K562 (cell line): ENCODE measurements at regions not wholly inside any gene's neighbourhood (a gene's known extent, or its start where the extent isn't known, plus 50 kb on each side); places are given as distances from the start of the nearest gene placed in this dataset.

ENCODE experiments used
- ATAC-seq: fragments of 200-7000 bp; cut with Tn5 transposase; 3 replicates; pipeline ENCODE4 v1.9.1; 2020; ENCODE audit warnings: moderate library complexity
- BruUV-seq: library from RNA; stranded (reverse); fragments of 400-500 nt; replicated peaks from 2 replicates; lab custom pipeline; 2021; lab: Mats Ljungman, UMichigan
- CTCF ChIA-PET: fragments of 300-600 bp; formaldehyde crosslinking; extraction: SDS; loops from one replicate; lab custom pipeline; 2021; ENCODE audit warnings: low intra/inter-chr PET ratio; lab: Yijun Ruan, JAX
- POLR2A ChIA-PET: fragments of 300-600, 350-650 bp; sonication (Branson Sonifier 250); formaldehyde crosslinking; extraction: SDS; loops from one replicate; lab custom pipeline; 2021; ENCODE audit warnings: antibody characterized with exemption, inconsistent platforms; lab: Yijun Ruan, JAX
- DNase-seq, 4 experiments: peaks; one replicate each; pipeline versions ENCODE4 v3.0.0 to v3.0.0-alpha.2; 2011 to 2018; ENCODE audit warnings: low spot score in 3 of 4, mixed read lengths in 3 of 4; ENCODE audit errors: extremely low read depth in 1 of 4
- FAIRE-seq: peaks from 2 replicates; lab custom pipeline; 2011; peaks lifted over from hg19 to GRCh38; lab: Jason Lieb, UNC
- H2AFZ ChIP-seq: 2 replicates; pipeline ENCODE4 v1.6.0; 2011; ENCODE audit warnings: low read depth, low read length, control low read depth, inconsistent platforms
- H3K27ac ChIP-seq: fragments of 200-600 bp; 3 replicates; pipeline ENCODE4 v1.8.0; 2011; ENCODE audit warnings: low read depth, mild to moderate bottlenecking, control low read depth, inconsistent platforms, low read length, moderate library complexity, mixed read lengths; ENCODE audit errors: extremely low read depth
- H3K27me3 ChIP-seq, 2 experiments: fragments of 300-600 bp in 1 of 2; 2 replicates in 1 of 2; 3 replicates in 1 of 2; pipeline versions ENCODE4 v1.6.0 to v1.8.0; 2011; ENCODE audit warnings: inconsistent platforms in 2 of 2, low read length in 2 of 2, mild to moderate bottlenecking in 1 of 2, mixed read lengths in 1 of 2, moderate library complexity in 1 of 2; ENCODE audit not compliant: control insufficient read depth in 2 of 2, insufficient read depth in 2 of 2
- H3K36me3 ChIP-seq: fragments of 300-600 bp; 3 replicates; pipeline ENCODE4 v1.8.0; 2011; ENCODE audit warnings: mild to moderate bottlenecking, low read length, inconsistent platforms; ENCODE audit not compliant: control insufficient read depth, insufficient read depth
- H3K4me1 ChIP-seq, 2 experiments: fragments of 200-600 bp in 1 of 2; replicated peaks in 1 of 2; 2 replicates in 1 of 2; 3 replicates in 1 of 2; pipeline versions ENCODE4 v1.5.1 to v1.8.0; 2011; ENCODE audit warnings: inconsistent platforms in 2 of 2, low read length in 2 of 2, mild to moderate bottlenecking in 1 of 2, mixed read lengths in 1 of 2, moderate library complexity in 1 of 2; ENCODE audit not compliant: control insufficient read depth in 2 of 2, insufficient read depth in 2 of 2
- H3K4me2 ChIP-seq: 2 replicates; pipeline ENCODE4 v1.6.1; 2011; ENCODE audit warnings: low read length, control low read depth, inconsistent platforms, mixed read lengths; ENCODE audit not compliant: insufficient read depth
- H3K4me3 ChIP-seq: fragments of 200-600 bp; sonication (generic), shearing (Covaris generic); 2 replicates; pipeline ENCODE4 v1.5.1; 2016; ENCODE audit warnings: control low read depth, inconsistent platforms
- H3K79me2 ChIP-seq: fragments of 200-600 bp; 3 replicates; pipeline ENCODE4 v1.8.0; 2011; ENCODE audit warnings: low read length, inconsistent platforms; ENCODE audit not compliant: control insufficient read depth, insufficient read depth
- H3K9ac ChIP-seq, 2 experiments: 2 replicates each; pipeline versions ENCODE4 v1.6.0 to v1.6.1; 2011; ENCODE audit warnings: low read depth in 2 of 2, low read length in 2 of 2, control low read depth in 1 of 2, inconsistent platforms in 1 of 2, mild to moderate bottlenecking in 1 of 2, mixed read lengths in 1 of 2; ENCODE audit not compliant: insufficient read depth in 1 of 2
- H3K9me1 ChIP-seq: one replicate; pipeline ENCODE4 v1.6.0; 2011; ENCODE audit warnings: inconsistent platforms, mild to moderate bottlenecking, low read length, moderate library complexity; ENCODE audit not compliant: control insufficient read depth, insufficient read depth
- H3K9me3 ChIP-seq: replicated peaks from 2 replicates; pipeline ENCODE4 v1.5.1; 2011; ENCODE audit warnings: low read depth, low read length, inconsistent platforms; ENCODE audit not compliant: control insufficient read depth, insufficient read depth
- H4K20me1 ChIP-seq: replicated peaks from 2 replicates; pipeline ENCODE4 v1.6.1; 2011; ENCODE audit warnings: low read length, inconsistent platforms, mixed read lengths; ENCODE audit not compliant: control insufficient read depth, insufficient read depth
- AFF4 ChIP-seq: sonication (generic); formaldehyde crosslinking; IDR thresholded peaks from 2 replicates; pipeline ENCODE4 v1.8.0; 2023; ENCODE audit warnings: mild to moderate bottlenecking, missing genetic modification reagents
- ATF7 ChIP-seq: fragments of 450-650 bp; IDR thresholded peaks from 2 replicates; pipeline ENCODE4 v1.7.1; 2014; ENCODE audit warnings: mild to moderate bottlenecking, moderate library complexity
- C11orf30 ChIP-seq: fragments of 450-650 bp; IDR thresholded peaks from 2 replicates; pipeline ENCODE4 v1.6.1; 2016; ENCODE audit warnings: low read depth, mild to moderate bottlenecking
- CBFA2T3 ChIP-seq: fragments of 450-650 bp; IDR thresholded peaks from 2 replicates; pipeline ENCODE4 v1.6.1; 2017
- EHMT2 ChIP-seq: fragments of 450-650 bp; IDR thresholded peaks from 2 replicates; pipeline ENCODE4 v1.6.1; 2018; ENCODE audit warnings: antibody characterized with exemption
- KAT8 ChIP-seq: fragments of 450-650 bp; IDR thresholded peaks from 2 replicates; pipeline ENCODE4 v1.6.1; 2016; ENCODE audit warnings: low read depth, mild to moderate bottlenecking
- MAFF ChIP-seq: IDR thresholded peaks from 2 replicates; pipeline ENCODE4 v1.6.1; 2012; ENCODE audit warnings: low read length, improper control_type of control experiment
- MAFK ChIP-seq: IDR thresholded peaks from 2 replicates; pipeline ENCODE4 v1.6.1; 2011; ENCODE audit warnings: low read length, improper control_type of control experiment
- PTTG1 ChIP-seq: fragments of 450-650 bp; IDR thresholded peaks from 2 replicates; pipeline ENCODE4 v1.6.1; 2016; ENCODE audit warnings: low read depth, mild to moderate bottlenecking, missing genetic modification characterization, missing compliant biosample characterization
- RBBP5 ChIP-seq: fragments of 200-600 bp; sonication (generic); IDR thresholded peaks from 2 replicates; pipeline ENCODE4 v1.6.1; 2012; ENCODE audit warnings: borderline replicate concordance, mild to moderate bottlenecking, low read length, control low read depth, inconsistent platforms; ENCODE audit not compliant: insufficient read depth, poor library complexity, severe bottlenecking
- SAFB2 ChIP-seq: fragments of 200-400 bp; formaldehyde crosslinking; IDR thresholded peaks from 2 replicates; pipeline ENCODE4 v1.6.1; 2018; ENCODE audit warnings: borderline replicate concordance, low read length, low read depth, moderate library complexity; ENCODE audit not compliant: severe bottlenecking
- TARDBP ChIP-seq: fragments of 450-650 bp; IDR thresholded peaks from 2 replicates; pipeline ENCODE4 v1.6.1; 2016
- U2AF1 ChIP-seq: fragments of 200-400 bp; formaldehyde crosslinking; optimal IDR thresholded peaks from 2 replicates; pipeline ENCODE3; 2017; ENCODE audit warnings: mild to moderate bottlenecking, low read depth, low read length, moderate library complexity
- XRCC3 ChIP-seq: fragments of 450-650 bp; IDR thresholded peaks from 2 replicates; pipeline ENCODE4 v1.6.1; 2017; ENCODE audit warnings: mild to moderate bottlenecking, moderate library complexity
- ZNF316 ChIP-seq: fragments of 450-650 bp; IDR thresholded peaks from 2 replicates; pipeline ENCODE4 v1.6.1; 2016
- ZNF766 ChIP-seq: fragments of 200-800 bp; sonication (Bioruptor generic); conservative IDR thresholded peaks from 2 replicates; pipeline ENCODE4 v1.6.1; 2016; ENCODE audit warnings: missing genetic modification characterization, missing compliant biosample characterization
- WGBS: fragments of 100-300 bp; shearing (Covaris generic); methylation state at CpG from one replicate; pipeline ENCODE4 v1.1.6; 2016; ENCODE audit warnings: low coverage, mixed read lengths; ENCODE audit not compliant: insufficient coverage; ENCODE audit errors: missing lambda C conversion rate; 5-methylcytosine and 5-hydroxymethylcytosine counted together
- in situ Hi-C: fragments of 300-500 bp; cut with MboI; formaldehyde crosslinking; loops from 4 replicates; pipeline ENCODE4 v1.15.0; 2018; ENCODE audit warnings: inconsistent platforms, mixed read lengths
- intact Hi-C: fragments of 100-400 bp; cut with micrococcal nuclease; formaldehyde crosslinking; loops from 2 replicates; pipeline ENCODE4 v1.14.2; 2022

DNA sequence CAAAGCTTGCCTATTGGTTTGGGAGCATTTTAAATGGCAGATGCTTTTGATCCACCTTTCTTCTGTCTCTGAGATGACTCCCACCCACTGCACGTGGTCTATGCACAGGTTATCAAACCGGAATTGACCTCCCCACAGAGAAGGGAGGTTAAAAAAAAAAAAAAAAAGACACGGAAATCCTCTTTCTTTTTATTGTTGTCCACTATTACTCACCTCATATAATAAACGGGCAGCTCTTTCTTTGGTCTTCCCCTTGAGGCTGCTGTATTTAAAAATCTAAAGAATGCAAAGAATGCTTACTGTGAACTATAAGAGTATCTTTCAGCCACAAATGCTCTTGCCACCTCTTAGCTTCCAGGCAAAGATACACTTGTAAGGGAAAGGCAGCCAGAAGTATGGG is 329.7 kb downstream of the NDFIP2 start (continued):
- TF ChIP-seq AFF4 (CRISPR knock-in tag) = no peak
- no peak for TF ChIP-seq U2AF1
- TF ChIP-seq ATF7 = no peak
- TF ChIP-seq ZNF766 = no peak
- no peak for TF ChIP-seq CBFA2T3
- TF ChIP-seq PTTG1 (tag) = no peak
- no peak for TF ChIP-seq RBBP5
- TF ChIP-seq XRCC3 = no peak
- no peak for TF ChIP-seq EHMT2
- TF ChIP-seq, all 486 proteins: peak for 0

DNA sequence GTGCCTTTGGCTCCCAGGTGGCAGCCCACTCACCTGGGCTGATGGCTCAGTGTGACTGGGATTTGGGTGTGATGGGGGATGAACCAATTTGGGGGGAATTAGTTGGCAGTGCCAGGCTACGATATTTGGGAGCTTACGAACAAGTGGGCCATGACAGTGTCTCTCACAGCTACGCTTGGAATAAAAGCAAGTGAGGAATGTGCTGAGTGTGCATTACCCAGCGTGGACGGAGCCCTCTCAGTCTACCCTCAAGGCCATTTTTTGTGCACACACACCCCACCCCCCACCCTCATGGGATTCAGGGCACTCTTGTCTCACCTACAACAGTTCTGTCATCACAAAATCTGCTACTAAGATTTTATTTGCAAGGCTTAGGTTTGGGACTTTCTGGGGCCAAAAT is 329.1 kb downstream of the NDFIP2 start:
- H3K9me1 ChIP-seq = no peaks in the 10 kb centered on the region
- no peak overlapping the region for H2AFZ ChIP-seq
- H3K79me2 ChIP-seq = no peaks in the 10 kb centered on the region
- ATAC-seq = no peak
- no peaks in the 10 kb centered on the region for H4K20me1 ChIP-seq
- no peak overlapping the region for H3K4me2 ChIP-seq
- WGBS = 2% methylated on average over 5 of the region's 5 CpGs
- POLR2A ChIA-PET = no interaction called here
- no peak overlapping the region for H3K27ac ChIP-seq
- peak; percentile 8; the same call in 1 of the 2 replicates for TF ChIP-seq ZNF316
- TF ChIP-seq MAFK = 0 out of 2 replicates have a peak, but pooled peaks have one; percentile 29
- peak; percentile 14; the same call in 1 of the 2 replicates for TF ChIP-seq C11orf30
- no peak for TF ChIP-seq KAT8
- 0 out of 2 replicates have a peak, but pooled peaks have one; percentile 24 for TF ChIP-seq MAFF
- TF ChIP-seq TARDBP = no peak
- TF ChIP-seq SAFB2 = no peak
- TF ChIP-seq, all 486 proteins: peak for 4
- CTCF ChIA-PET = no interaction called here
- no peak overlapping the region for H3K9ac ChIP-seq
- no TSS peak for BruUV-seq
- H3K4me1 ChIP-seq = no peaks in the 10 kb centered on the region
- no peaks in the 10 kb centered on the region for H3K9me3 ChIP-seq
- H3K36me3 ChIP-seq = no peaks in the 10 kb centered on the region
- intact Hi-C loops (no loop called here), in situ Hi-C loops (no loop called here)
- no peaks in the 10 kb centered on the region for H3K27me3 ChIP-seq
- H3K4me3 ChIP-seq = no peak overlapping the region
- FAIRE-seq (no peak), DNase-seq (no peak)
